SK-N-DZ (cell line): ENCODE measurements at regions not wholly inside any gene's neighbourhood (a gene's known extent, or its start where the extent isn't known, plus 50 kb on each side); places are given as distances from the start of the nearest gene placed in this dataset.
"Not testable (repeated sequence)": the region's sequence is repeated elsewhere in the genome, so short reads cannot be mapped to it uniquely, and the experiment has no call there.

Experiments used
- DNase-seq: peaks from one replicate; pipeline ENCODE4 v3.0.0-alpha.2; 2015; ENCODE audit warnings: low spot score

- DNase-seq, result no peak
These were observed 147.9 kb upstream of the ABI3BP start for GRCh38 chr3:101141135-101141534.

GRCh38 chr3:101138817-101139216, 145.6 kb upstream of the ABI3BP start:
- no peak for DNase-seq

DNA sequence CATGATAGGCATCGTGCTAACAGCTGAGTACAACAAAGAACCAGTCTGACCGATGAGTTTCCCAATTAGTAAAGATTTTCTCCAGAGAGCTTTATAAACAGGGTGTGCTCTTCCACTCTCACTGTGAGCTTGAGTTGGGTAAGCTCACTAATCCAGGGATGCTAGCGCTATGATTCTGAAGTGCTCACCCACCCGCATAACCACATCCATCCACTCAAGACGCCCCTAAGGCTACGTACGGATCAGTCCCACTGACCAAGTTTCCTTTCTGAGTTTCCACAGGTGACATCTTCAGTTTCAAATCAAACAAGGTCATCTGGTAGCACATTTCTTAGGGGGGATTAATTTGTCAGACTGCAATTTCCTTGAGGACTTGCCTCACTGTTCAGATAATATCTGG, 141.1 kb upstream of the ABI3BP start:
- DNase-seq, result no peak

DNA sequence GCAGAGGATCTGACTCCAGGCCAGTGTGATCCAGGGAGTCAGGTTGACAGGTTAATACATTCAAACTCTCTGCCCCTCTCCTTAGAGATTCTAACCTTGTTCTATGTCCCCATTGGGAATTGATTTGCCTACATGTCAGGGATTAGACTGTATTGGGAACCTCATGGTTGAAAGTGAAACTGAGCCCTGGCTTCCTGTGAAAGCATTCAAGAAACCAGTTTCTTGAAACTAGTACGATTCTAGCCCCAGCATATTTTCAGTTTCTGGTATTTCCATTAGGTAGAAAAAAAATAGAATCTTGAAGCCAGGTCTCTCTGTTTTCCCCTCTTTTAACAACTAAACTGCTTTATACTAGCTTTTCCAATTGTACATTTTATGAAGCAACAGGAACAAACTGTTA, 140.4 kb upstream of the ABI3BP start:
- DNase-seq, result no peak

- DNase-seq, result not testable (repeated sequence)
These were observed 140.0 kb upstream of the ABI3BP start for GRCh38 chr3:101133197-101133596.

DNA sequence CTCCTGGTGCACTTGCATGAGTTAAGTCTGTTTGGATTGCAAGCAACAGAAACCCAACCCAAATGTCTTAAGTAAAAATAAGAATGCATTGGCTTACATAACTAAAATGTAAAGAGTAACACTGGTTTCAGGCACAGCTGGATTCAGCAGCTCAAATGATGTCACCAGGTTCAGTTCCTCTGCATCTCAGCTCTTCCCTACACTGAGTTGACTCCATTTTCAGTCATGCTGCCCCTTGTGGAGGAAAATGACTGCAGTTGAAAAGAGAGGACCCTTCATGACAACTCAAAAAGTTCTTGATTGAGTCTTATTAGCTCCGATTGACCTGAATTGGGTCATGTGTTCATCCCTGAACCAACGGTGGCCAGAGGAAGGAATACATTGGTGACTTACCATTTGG, 138.5 kb upstream of the ABI3BP start:
- no peak for DNase-seq

DNA sequence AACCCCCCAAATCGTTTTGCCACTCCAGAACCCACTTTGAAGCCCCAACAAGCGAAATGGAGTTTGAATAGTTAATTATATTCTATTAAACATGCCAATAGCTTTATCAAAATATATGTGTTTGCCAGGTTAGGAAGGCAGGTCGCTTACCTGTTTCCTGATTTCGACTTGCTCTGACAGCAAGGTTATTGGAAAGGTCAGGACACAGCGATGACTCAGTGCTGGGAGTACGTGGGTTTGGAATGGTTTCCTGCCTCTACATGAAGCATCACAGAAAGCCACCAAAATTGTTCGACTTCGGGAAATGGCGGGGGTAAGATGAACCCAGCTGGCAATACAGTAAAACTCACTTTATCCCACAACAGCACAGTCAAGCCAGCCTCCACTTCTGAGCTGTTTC, 135.6 kb upstream of the ABI3BP start:
- no peak for DNase-seq

DNA sequence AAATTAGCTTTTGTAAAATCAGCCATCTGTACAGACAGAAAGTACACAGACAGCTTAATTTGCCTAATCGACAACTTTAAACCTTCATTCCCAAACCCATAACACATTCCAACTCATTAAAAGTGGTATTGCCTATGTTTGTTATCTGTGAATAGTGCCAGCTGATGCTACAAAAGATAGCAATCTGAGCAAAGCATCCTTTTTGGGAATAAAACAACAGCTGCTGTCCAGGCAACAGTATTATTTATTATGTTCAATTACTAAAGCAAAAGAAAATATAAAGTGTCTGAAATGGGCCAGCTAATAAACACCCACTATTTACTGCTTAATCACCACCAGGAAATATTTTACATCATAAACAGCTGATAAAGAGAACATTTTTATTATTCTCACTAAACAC, 134.8 kb upstream of the ABI3BP start:
- no peak for DNase-seq

DNA sequence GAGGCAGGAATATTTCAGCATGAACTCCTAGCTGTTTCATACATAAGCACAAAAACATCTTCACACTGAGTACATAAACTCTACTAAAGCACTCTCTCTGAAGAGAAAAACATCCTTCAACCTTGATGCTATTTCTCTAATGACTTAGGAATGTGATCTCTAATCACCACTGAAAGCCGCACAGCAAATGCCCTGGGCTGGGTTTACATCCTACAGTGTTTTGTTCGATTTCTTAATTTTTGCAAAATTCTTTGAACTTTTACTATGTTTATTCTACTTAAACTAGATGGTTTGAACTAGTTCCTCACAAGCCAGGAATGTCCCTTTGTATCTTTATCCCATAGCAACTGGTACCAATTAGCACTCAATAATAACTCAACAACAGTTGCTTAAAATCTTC, 130.9 kb upstream of the ABI3BP start:
- no peak for DNase-seq

GRCh38 chr3:101123081-101123480, 129.9 kb upstream of the ABI3BP start:
- DNase-seq, result no peak

DNA sequence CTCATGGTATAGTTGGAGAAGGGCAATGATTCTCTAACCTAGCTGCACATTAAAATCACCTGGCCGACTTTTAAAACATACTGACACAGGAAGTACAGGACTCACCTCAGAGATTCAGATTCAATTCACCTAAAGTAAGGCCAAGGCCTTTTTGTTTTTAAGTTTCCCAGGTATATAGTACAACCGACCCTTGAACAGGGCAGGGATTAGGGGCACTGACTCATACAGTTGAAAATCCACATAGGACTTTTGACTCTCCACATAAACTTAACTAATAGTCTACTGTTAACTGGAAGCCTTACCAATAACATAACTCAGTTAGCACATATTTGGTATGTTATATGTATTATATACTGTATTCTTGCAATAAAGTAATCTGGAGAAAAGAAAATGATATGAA, 129.5 kb upstream of the ABI3BP start:
- no peak for DNase-seq

- DNase-seq, result no peak
These were observed 126.8 kb upstream of the ABI3BP start for GRCh38 chr3:101120039-101120438.

DNA sequence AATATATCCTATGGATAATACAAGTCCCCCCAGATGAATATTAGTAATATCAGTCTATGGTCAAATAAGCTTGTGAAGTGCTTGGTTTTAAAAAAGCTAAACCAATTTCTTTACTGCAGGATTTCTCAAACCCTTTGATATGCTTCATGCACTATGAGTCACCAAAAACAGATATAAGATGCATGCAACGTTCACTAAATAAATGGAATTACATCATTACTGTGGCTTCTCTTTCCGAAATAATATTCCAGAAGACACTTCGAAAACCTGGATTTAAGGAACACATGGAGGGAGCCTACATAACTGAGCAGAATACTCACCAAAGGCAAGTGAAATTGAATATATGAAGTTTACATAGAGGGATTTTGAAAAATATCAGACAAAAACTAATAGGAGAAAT, 126.3 kb upstream of the ABI3BP start:
- no peak for DNase-seq

DNA sequence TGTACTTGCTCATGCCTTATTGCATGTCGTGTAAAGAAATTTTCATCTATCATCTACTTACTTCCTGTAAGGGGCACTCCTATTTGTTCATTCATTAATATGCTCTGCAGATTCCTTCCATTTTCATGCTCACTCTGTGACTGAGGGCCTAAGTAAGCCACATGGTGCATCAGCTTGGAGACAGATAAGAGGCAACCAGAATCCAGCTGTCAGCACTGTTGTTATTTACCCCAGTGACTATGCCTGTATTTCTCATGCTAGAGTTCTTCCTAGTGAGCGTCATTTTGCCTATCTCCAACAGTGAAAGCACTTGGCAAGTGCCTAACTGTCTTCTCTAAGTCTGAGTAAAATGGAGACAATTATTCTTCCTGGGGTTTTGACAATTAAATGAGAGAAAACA, 124.8 kb upstream of the ABI3BP start:
- no peak for DNase-seq

DNA sequence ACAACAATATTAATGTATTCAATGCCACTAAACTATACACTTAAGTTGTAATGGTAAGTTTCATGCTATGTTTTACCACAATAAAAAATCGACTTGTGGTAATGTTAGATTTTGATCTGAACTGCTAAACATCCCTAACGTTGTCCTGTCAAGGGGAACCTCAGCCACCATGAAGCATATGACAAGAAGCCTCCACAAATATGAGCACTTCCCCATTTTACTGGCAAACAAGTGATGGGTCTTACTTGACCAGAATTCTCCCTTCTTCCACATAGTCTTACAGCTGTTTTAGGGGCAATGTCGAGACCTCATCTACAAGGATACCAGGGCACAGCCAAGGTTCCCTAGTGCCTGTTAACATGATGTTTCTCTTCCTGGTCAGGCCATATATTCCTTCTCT, 124.2 kb upstream of the ABI3BP start:
- DNase-seq, result no peak

DNA sequence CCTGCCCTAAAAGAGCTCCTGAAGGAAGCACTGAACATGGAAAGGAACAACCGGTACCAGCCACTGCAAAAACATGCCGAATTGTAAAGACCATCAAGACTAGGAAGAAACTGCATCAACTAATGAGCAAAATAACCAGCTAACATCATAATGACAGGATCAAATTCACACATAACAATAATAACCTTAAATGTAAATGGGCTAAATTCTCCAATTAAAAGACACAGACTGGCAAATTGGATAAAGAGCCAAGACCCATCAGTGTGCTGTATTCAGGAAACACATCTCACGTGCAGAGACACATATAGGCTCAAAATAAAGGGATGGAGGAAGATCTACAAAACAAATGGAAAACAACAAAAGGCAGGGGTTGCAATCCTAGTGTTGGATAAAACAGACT, 117.1 kb upstream of the ABI3BP start:
- not testable (repeated sequence) for DNase-seq

DNA sequence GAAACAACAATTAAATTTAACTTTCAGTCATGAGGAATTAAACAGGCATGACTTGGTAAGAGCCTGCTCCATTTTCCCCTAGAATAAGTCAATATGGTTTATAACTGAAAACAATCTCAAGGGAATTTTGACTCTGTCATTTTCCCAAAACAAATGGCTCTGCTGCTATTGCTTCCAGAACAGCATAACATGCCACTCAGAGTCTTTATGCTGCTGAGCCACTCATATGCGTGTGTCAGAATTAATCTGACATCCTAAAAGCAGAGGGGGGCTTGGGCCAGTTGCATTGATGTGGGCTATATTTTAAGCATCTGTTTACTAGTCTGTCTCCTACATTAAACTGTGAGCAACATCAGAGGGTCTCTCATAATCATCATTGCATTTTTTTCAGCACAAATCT, 111.1 kb upstream of the ABI3BP start:
- DNase-seq, result no peak

GRCh38 chr3:101102678-101103296, 109.6 kb upstream of the ABI3BP start:
- no peak for DNase-seq

- DNase-seq, result no peak
These were observed 107.3 kb upstream of the ABI3BP start for GRCh38 chr3:101100361-101101009.

- no peak for DNase-seq
These were observed 106.6 kb upstream of the ABI3BP start for GRCh38 chr3:101099791-101100190.

GRCh38 chr3:101096444-101096843, 103.2 kb upstream of the ABI3BP start:
- DNase-seq, result no peak

GRCh38 chr3:101095693-101096430, 102.6 kb upstream of the ABI3BP start:
- DNase-seq, result no peak

DNA sequence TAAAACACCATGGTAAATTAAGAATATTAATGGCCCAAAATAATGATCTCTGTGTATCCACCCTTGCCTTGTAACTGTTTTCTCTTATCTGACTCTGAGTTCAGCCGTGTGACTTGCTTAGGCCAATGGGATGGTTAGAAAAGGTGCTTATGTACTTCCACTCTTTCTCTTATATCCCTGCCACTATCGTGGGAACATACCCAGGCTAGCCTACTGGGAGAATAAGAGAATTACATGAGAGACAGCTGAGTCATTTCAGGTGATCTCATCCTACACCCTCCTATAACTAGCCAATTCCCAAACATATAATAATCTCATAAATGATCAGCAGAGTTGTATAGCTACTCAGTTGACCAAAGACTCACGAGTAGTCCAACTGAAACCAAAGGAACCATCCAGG, 98.3 kb upstream of the ABI3BP start:
- no peak for DNase-seq
